ENCODE measurements at regions not wholly inside any gene's neighbourhood (a gene's known extent, or its start where the extent isn't known, plus 50 kb on each side); places are given as distances from the start of the nearest gene placed in this dataset.

GRCh38 chr18:7466190-7466589, 100.9 kb upstream of the PTPRM start:
- Histone ChIP-seq H3K4me3 (ENCODE audit: low read length) (no peak overlapping the region), H3K4me1 (ENCODE audit: control insufficient read depth, insufficient read depth, low read length) (no peaks in the 10 kb centered on the region), H3K4me2 (ENCODE audit: low read length) (no peak overlapping the region), H3K9ac (ENCODE audit: low read depth, low read length) (no peak overlapping the region), H3K36me3 (ENCODE audit: insufficient read depth, low read length) (no peaks in the 10 kb centered on the region), H3K9me3 (replicated peaks; ENCODE audit: low read length) (no peaks in the 10 kb centered on the region), H3K27me3 (ENCODE audit: control insufficient read depth, insufficient read depth, low read length) (peaks cover 12% of the 10 kb centered on the region)

DNA sequence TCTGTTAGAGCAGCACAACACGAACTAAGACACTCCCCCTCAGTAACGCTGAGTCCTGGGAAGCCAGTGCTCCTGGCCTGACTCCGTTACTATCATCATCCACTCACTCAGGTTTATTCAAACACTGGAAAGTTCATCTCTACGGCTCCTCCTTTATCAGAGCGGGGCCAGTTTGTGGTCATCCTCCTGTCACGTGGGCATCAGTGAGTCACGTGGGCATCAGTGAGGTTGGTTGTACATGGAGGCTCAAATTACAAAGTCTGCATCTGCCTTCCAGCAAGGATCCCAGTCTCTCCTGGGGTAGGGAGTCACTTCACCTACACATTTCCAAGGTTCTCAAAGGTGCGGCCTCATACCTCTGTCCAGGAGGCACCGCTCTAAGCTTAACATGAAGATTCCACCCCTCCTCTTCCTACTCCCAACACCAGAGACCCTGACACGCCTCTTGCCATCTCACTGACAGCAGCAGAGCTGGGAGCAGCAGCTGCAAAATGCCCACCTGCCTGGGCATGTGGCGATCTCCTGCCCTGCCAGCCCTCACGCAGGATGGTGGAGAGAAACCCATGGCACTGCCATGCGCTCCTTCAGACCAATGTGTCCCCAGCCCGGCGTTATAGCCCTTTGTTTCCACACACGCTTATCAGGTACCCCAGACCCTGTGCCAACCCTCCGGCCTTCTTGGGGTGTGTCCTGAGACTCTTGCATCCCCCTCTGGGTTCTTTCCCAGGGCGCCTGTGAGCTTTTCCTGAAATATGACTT, 99.2 kb upstream of the PTPRM start:
- Histone ChIP-seq H3K9me3 (replicated peaks; ENCODE audit: low read length) (no peaks in the 10 kb centered on the region), H3K9ac (ENCODE audit: low read depth, low read length) (no peak overlapping the region), H3K4me3 (ENCODE audit: low read length) (no peak overlapping the region), H3K36me3 (ENCODE audit: insufficient read depth, low read length) (no peaks in the 10 kb centered on the region), H3K27me3 (ENCODE audit: control insufficient read depth, insufficient read depth, low read length) (peaks cover 5% of the 10 kb centered on the region), H3K4me1 (ENCODE audit: control insufficient read depth, insufficient read depth, low read length) (no peaks in the 10 kb centered on the region), H3K4me2 (ENCODE audit: low read length) (no peak overlapping the region)

- no peak overlapping the region for H3K4me2 ChIP-seq (ENCODE audit: low read length)
- no peaks in the 10 kb centered on the region for H3K4me1 ChIP-seq (ENCODE audit: control insufficient read depth, insufficient read depth, low read length)
Measured at GRCh38 chr18:7470101-7470500, 97.0 kb upstream of the PTPRM start.

DNA sequence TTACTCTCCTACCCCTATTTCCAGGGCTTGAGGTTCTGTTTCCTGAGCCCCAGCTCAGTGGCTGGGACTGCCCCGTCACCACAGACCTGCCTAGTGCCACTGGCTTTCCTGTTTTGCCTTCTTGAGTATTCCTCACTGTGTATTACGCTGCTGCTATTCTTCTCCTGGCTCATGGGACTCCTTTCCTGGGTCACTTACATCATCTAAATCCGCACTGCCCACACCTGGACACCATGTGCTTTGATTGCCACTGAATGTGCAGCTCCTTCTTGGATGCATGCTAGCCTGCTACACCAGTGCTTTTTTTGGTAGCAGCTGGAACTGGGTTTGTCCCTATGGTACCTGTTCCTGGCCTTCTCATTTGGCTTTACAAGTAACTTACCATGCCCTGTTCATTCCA, 96.6 kb upstream of the PTPRM start:
- Histone ChIP-seq H3K27me3 (ENCODE audit: control insufficient read depth, insufficient read depth, low read length) (peaks cover 5% of the 10 kb centered on the region), H3K9ac (ENCODE audit: low read depth, low read length) (no peak overlapping the region), H3K4me2 (ENCODE audit: low read length) (no peak overlapping the region), H3K4me3 (ENCODE audit: low read length) (no peak overlapping the region), H3K36me3 (ENCODE audit: insufficient read depth, low read length) (no peaks in the 10 kb centered on the region), H3K9me3 (replicated peaks; ENCODE audit: low read length) (no peaks in the 10 kb centered on the region), H3K4me1 (ENCODE audit: control insufficient read depth, insufficient read depth, low read length) (no peaks in the 10 kb centered on the region)

More at GRCh38 chr18:7470101-7470500, 97.0 kb upstream of the PTPRM start:
- no peak overlapping the region for H3K9ac ChIP-seq (ENCODE audit: low read depth, low read length)
- H3K27me3 ChIP-seq (ENCODE audit: control insufficient read depth, insufficient read depth, low read length) = peaks cover 5% of the 10 kb centered on the region
- no peaks in the 10 kb centered on the region for H3K9me3 ChIP-seq (replicated peaks; ENCODE audit: low read length)
- H3K36me3 ChIP-seq (ENCODE audit: insufficient read depth, low read length) = no peaks in the 10 kb centered on the region
- no peak overlapping the region for H3K4me3 ChIP-seq (ENCODE audit: low read length)

GRCh38 chr18:7476386-7476785, 90.7 kb upstream of the PTPRM start:
- no peak overlapping the region for H3K4me2 ChIP-seq (ENCODE audit: low read length)
- H3K27me3 ChIP-seq (ENCODE audit: control insufficient read depth, insufficient read depth, low read length) = peaks cover 6% of the 10 kb centered on the region
- H3K4me1 ChIP-seq (ENCODE audit: control insufficient read depth, insufficient read depth, low read length) = peaks cover 4% of the 10 kb centered on the region
- H3K9ac ChIP-seq (ENCODE audit: low read depth, low read length) = no peak overlapping the region
- no peak overlapping the region for H3K4me3 ChIP-seq (ENCODE audit: low read length)
- H3K9me3 ChIP-seq (replicated peaks; ENCODE audit: low read length) = no peaks in the 10 kb centered on the region
- no peaks in the 10 kb centered on the region for H3K36me3 ChIP-seq (ENCODE audit: insufficient read depth, low read length)

DNA sequence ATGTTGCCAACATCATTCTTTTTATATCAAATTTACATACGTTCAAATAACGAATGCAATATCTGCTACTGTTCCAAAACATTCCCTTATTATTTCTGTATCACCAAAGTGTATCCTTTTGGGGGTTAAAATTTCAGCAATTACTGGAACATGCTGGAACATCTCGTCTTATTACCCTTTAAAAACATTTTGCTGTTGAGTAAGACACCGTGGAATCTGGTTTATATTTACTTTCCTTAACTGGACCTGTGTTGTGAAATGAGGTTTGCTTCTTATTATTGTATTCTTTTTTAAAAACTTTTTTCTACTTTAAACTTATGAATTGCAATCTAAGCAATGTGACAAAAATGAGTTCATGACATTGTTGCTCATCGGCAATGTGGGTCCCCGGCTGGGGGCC, 87.4 kb upstream of the PTPRM start:
- no peaks in the 10 kb centered on the region for H3K9me3 ChIP-seq (replicated peaks; ENCODE audit: low read length)

GRCh38 chr18:7480879-7481278, 86.2 kb upstream of the PTPRM start:
- Histone ChIP-seq H3K4me2 (ENCODE audit: low read length) (no peak overlapping the region), H3K9me3 (replicated peaks; ENCODE audit: low read length) (no peaks in the 10 kb centered on the region), H3K36me3 (ENCODE audit: insufficient read depth, low read length) (no peaks in the 10 kb centered on the region), H3K9ac (ENCODE audit: low read depth, low read length) (no peak overlapping the region), H3K4me3 (ENCODE audit: low read length) (no peak overlapping the region), H3K4me1 (ENCODE audit: control insufficient read depth, insufficient read depth, low read length) (peaks cover 4% of the 10 kb centered on the region), H3K27me3 (ENCODE audit: control insufficient read depth, insufficient read depth, low read length) (peaks cover 2% of the 10 kb centered on the region)

More for the DNA sequence above, 87.4 kb upstream of the PTPRM start:
- Histone ChIP-seq H3K36me3 (ENCODE audit: insufficient read depth, low read length) (no peaks in the 10 kb centered on the region), H3K4me3 (ENCODE audit: low read length) (no peak overlapping the region), H3K9ac (ENCODE audit: low read depth, low read length) (no peak overlapping the region), H3K4me2 (ENCODE audit: low read length) (no peak overlapping the region), H3K27me3 (ENCODE audit: control insufficient read depth, insufficient read depth, low read length) (peaks cover 6% of the 10 kb centered on the region), H3K4me1 (ENCODE audit: control insufficient read depth, insufficient read depth, low read length) (peaks cover 4% of the 10 kb centered on the region)

- peaks cover 4% of the 10 kb centered on the region for H3K4me1 ChIP-seq (ENCODE audit: control insufficient read depth, insufficient read depth, low read length)
- no peak overlapping the region for H3K4me3 ChIP-seq (ENCODE audit: low read length)
- no peaks in the 10 kb centered on the region for H3K27me3 ChIP-seq (ENCODE audit: control insufficient read depth, insufficient read depth, low read length)
- H3K4me2 ChIP-seq (ENCODE audit: low read length) = no peak overlapping the region
- H3K9ac ChIP-seq (ENCODE audit: low read depth, low read length) = no peak overlapping the region
- no peaks in the 10 kb centered on the region for H3K9me3 ChIP-seq (replicated peaks; ENCODE audit: low read length)
- H3K36me3 ChIP-seq (ENCODE audit: insufficient read depth, low read length) = no peaks in the 10 kb centered on the region
Measured at GRCh38 chr18:7482342-7482741, 84.8 kb upstream of the PTPRM start.

GRCh38 chr18:7485616-7486015, 81.5 kb upstream of the PTPRM start:
- no peak overlapping the region for H3K4me3 ChIP-seq (ENCODE audit: low read length)
- H3K4me1 ChIP-seq (ENCODE audit: control insufficient read depth, insufficient read depth, low read length) = no peaks in the 10 kb centered on the region
- no peak overlapping the region for H3K9ac ChIP-seq (ENCODE audit: low read depth, low read length)
- H3K27me3 ChIP-seq (ENCODE audit: control insufficient read depth, insufficient read depth, low read length) = peaks cover 8% of the 10 kb centered on the region
- H3K36me3 ChIP-seq (ENCODE audit: insufficient read depth, low read length) = no peaks in the 10 kb centered on the region
- H3K9me3 ChIP-seq (replicated peaks; ENCODE audit: low read length) = no peaks in the 10 kb centered on the region
- H3K4me2 ChIP-seq (ENCODE audit: low read length) = no peak overlapping the region

- no peaks in the 10 kb centered on the region for H3K9me3 ChIP-seq (replicated peaks; ENCODE audit: low read length)
Measured at GRCh38 chr18:7488571-7488970, 78.5 kb upstream of the PTPRM start.

DNA sequence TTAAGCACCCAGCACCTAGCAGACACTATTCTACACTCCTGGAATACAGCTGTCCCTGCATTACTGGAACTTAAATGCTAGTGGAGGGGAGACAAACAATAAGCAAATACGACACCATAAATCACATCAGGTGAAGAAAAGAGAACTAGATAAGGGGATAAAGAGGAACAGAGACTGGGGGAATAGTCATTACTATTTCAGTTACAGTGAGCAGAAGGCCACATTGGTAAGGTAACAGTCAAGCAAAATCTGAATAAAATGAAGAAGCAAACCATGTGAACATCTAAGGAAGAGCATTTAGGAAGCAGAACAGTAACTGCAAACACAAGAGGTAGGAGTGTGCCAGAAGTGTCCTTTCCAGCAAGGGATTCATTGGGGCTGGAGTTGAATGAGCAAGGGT, 77.0 kb upstream of the PTPRM start:
- H3K9me3 ChIP-seq (replicated peaks; ENCODE audit: low read length) = no peaks in the 10 kb centered on the region
- H3K4me1 ChIP-seq (ENCODE audit: control insufficient read depth, insufficient read depth, low read length) = no peaks in the 10 kb centered on the region
- H3K36me3 ChIP-seq (ENCODE audit: insufficient read depth, low read length) = no peaks in the 10 kb centered on the region
- H3K27me3 ChIP-seq (ENCODE audit: control insufficient read depth, insufficient read depth, low read length) = peaks cover 11% of the 10 kb centered on the region
- H3K4me2 ChIP-seq (ENCODE audit: low read length) = no peak overlapping the region
- H3K9ac ChIP-seq (ENCODE audit: low read depth, low read length) = no peak overlapping the region
- H3K4me3 ChIP-seq (ENCODE audit: low read length) = no peak overlapping the region

More at GRCh38 chr18:7488571-7488970, 78.5 kb upstream of the PTPRM start:
- Histone ChIP-seq H3K4me1 (ENCODE audit: control insufficient read depth, insufficient read depth, low read length) (no peaks in the 10 kb centered on the region), H3K4me2 (ENCODE audit: low read length) (no peak overlapping the region), H3K9ac (ENCODE audit: low read depth, low read length) (no peak overlapping the region), H3K36me3 (ENCODE audit: insufficient read depth, low read length) (no peaks in the 10 kb centered on the region), H3K4me3 (ENCODE audit: low read length) (no peak overlapping the region), H3K27me3 (ENCODE audit: control insufficient read depth, insufficient read depth, low read length) (peaks cover 11% of the 10 kb centered on the region)

GRCh38 chr18:7492385-7492784, 74.7 kb upstream of the PTPRM start:
- Histone ChIP-seq H3K4me1 (ENCODE audit: control insufficient read depth, insufficient read depth, low read length) (no peaks in the 10 kb centered on the region), H3K9ac (ENCODE audit: low read depth, low read length) (no peak overlapping the region), H3K4me2 (ENCODE audit: low read length) (no peak overlapping the region), H3K4me3 (ENCODE audit: low read length) (no peak overlapping the region), H3K9me3 (replicated peaks; ENCODE audit: low read length) (no peaks in the 10 kb centered on the region), H3K27me3 (ENCODE audit: control insufficient read depth, insufficient read depth, low read length) (peaks cover 11% of the 10 kb centered on the region), H3K36me3 (ENCODE audit: insufficient read depth, low read length) (no peaks in the 10 kb centered on the region)

Data from skeletal muscle satellite cell (primary cell).